Epithelial cell of prostate (primary cell): ENCODE measurements at regions not wholly inside any gene's neighbourhood (a gene's known extent, or its start where the extent isn't known, plus 50 kb on each side); places are given as distances from the start of the nearest gene placed in this dataset.

Experiments used
- DNase-seq: peaks from one replicate; pipeline ENCODE4 v3.0.0-alpha.2; 2011; ENCODE audit warnings: low read depth, low spot score
- H3K27ac ChIP-seq: fragments of 450-650 bp; 2 replicates; pipeline ENCODE4 v1.5.1; 2017; ENCODE audit warnings: mild to moderate bottlenecking

- no peak for DNase-seq
- no peak overlapping the region for H3K27ac ChIP-seq
These were observed 559.8 kb downstream of the CDH26 start for GRCh38 chr20:60518022-60518421.

GRCh38 chr20:60525397-60525796 is 567.2 kb downstream of the CDH26 start:
- no peak overlapping the region for H3K27ac ChIP-seq
- no peak for DNase-seq

- no peak overlapping the region for H3K27ac ChIP-seq
- DNase-seq, result no peak
These were observed 569.4 kb downstream of the CDH26 start for GRCh38 chr20:60527656-60528055.

- no peak overlapping the region for H3K27ac ChIP-seq
- DNase-seq, result no peak
These were observed 569.9 kb downstream of the CDH26 start for GRCh38 chr20:60528141-60528540.

GRCh38 chr20:60529149-60529548 is 570.9 kb downstream of the CDH26 start:
- DNase-seq, result no peak
- no peak overlapping the region for H3K27ac ChIP-seq

GRCh38 chr20:60535211-60535610 is 577.0 kb downstream of the CDH26 start:
- H3K27ac ChIP-seq, result no peak overlapping the region
- DNase-seq, result no peak

GRCh38 chr20:60540591-60540990 is 582.4 kb downstream of the CDH26 start:
- no peak overlapping the region for H3K27ac ChIP-seq
- DNase-seq, result no peak

GRCh38 chr20:60541991-60542390 is 583.8 kb downstream of the CDH26 start:
- H3K27ac ChIP-seq, result no peak overlapping the region
- no peak for DNase-seq

GRCh38 chr20:60543598-60543997 is 585.4 kb downstream of the CDH26 start:
- no peak overlapping the region for H3K27ac ChIP-seq
- DNase-seq, result no peak

GRCh38 chr20:60553095-60553494 is 594.9 kb downstream of the CDH26 start:
- DNase-seq, result no peak
- no peak overlapping the region for H3K27ac ChIP-seq

- no peak overlapping the region for H3K27ac ChIP-seq
- DNase-seq, result no peak
These were observed 600.3 kb downstream of the CDH26 start for GRCh38 chr20:60558486-60558885.

GRCh38 chr20:60559462-60559861 is 601.2 kb downstream of the CDH26 start:
- DNase-seq, result no peak
- H3K27ac ChIP-seq, result no peak overlapping the region

- no peak overlapping the region for H3K27ac ChIP-seq
- DNase-seq, result no peak
These were observed 602.8 kb downstream of the CDH26 start for GRCh38 chr20:60561052-60561451.

- no peak for DNase-seq
- H3K27ac ChIP-seq, result no peak overlapping the region
These were observed 606.9 kb downstream of the CDH26 start for GRCh38 chr20:60565083-60565482.

GRCh38 chr20:60565551-60565950 is 607.3 kb downstream of the CDH26 start:
- DNase-seq, result no peak
- no peak overlapping the region for H3K27ac ChIP-seq

GRCh38 chr20:60569116-60569515 is 610.9 kb downstream of the CDH26 start:
- H3K27ac ChIP-seq, result no peak overlapping the region
- DNase-seq, result no peak

- no peak for DNase-seq
- no peak overlapping the region for H3K27ac ChIP-seq
These were observed 612.5 kb downstream of the CDH26 start for GRCh38 chr20:60570481-60571277.

- no peak for DNase-seq
- H3K27ac ChIP-seq, result no peak overlapping the region
These were observed 614.9 kb downstream of the CDH26 start for GRCh38 chr20:60573003-60573680.

- no peak for DNase-seq
- no peak overlapping the region for H3K27ac ChIP-seq
These were observed 618.0 kb downstream of the CDH26 start for GRCh38 chr20:60576236-60576635.

- H3K27ac ChIP-seq, result no peak overlapping the region
- no peak for DNase-seq
These were observed 621.8 kb downstream of the CDH26 start for GRCh38 chr20:60579941-60580515.

GRCh38 chr20:60581606-60582115 is 623.4 kb downstream of the CDH26 start:
- DNase-seq, result no peak
- no peak overlapping the region for H3K27ac ChIP-seq
